RKO (cell line): ENCODE measurements at regions not wholly inside any gene's neighbourhood (a gene's known extent, or its start where the extent isn't known, plus 50 kb on each side); places are given as distances from the start of the nearest gene placed in this dataset.

ENCODE experiments used
- DNase-seq: peaks from one replicate; pipeline ENCODE4 v3.0.0-alpha.2; 2016; ENCODE audit warnings: low spot score

GRCh38 chr5:20113931-20114330 is 125.9 kb upstream of the CDH18 start:
- DNase-seq: no peak

GRCh38 chr5:20113031-20113715 is 125.2 kb upstream of the CDH18 start:
- no peak for DNase-seq

- no peak for DNase-seq
Measured at GRCh38 chr5:20109326-20109725, 121.3 kb upstream of the CDH18 start.

GRCh38 chr5:20105915-20106314 is 117.9 kb upstream of the CDH18 start:
- DNase-seq: no peak

GRCh38 chr5:20102293-20102692 is 114.3 kb upstream of the CDH18 start:
- DNase-seq: no peak

- DNase-seq: no peak
Measured at GRCh38 chr5:20098694-20099093, 110.7 kb upstream of the CDH18 start.

- no peak for DNase-seq
Measured at GRCh38 chr5:20088361-20088760, 100.4 kb upstream of the CDH18 start.

GRCh38 chr5:20087299-20087698 is 99.3 kb upstream of the CDH18 start:
- no peak for DNase-seq

- DNase-seq: no peak
Measured at GRCh38 chr5:20077186-20077585, 89.2 kb upstream of the CDH18 start.

GRCh38 chr5:20056933-20057332 is 68.9 kb upstream of the CDH18 start:
- no peak for DNase-seq

GRCh38 chr5:20055301-20055700 is 67.3 kb upstream of the CDH18 start:
- no peak for DNase-seq

GRCh38 chr5:20050262-20050661 is 62.3 kb upstream of the CDH18 start:
- no peak for DNase-seq

GRCh38 chr5:20044460-20044859 is 56.5 kb upstream of the CDH18 start:
- no peak for DNase-seq

GRCh38 chr5:20041326-20042274 is 53.6 kb upstream of the CDH18 start:
- no peak for DNase-seq

GRCh38 chr5:20040901-20041300 is 52.9 kb upstream of the CDH18 start:
- DNase-seq: no peak
